Testis (tissue), 2 donors: ENCODE measurements at regions not wholly inside any gene's neighbourhood (a gene's known extent, or its start where the extent isn't known, plus 50 kb on each side); places are given as distances from the start of the nearest gene placed in this dataset.

ENCODE experiments used
- CTCF ChIP-seq, 3 experiments: fragments of 450-650 bp in 2 of 3; fragments of 200-600 bp in 1 of 3; sonication (generic) in 1 of 3; IDR thresholded peaks; one replicate each; pipeline ENCODE4 v1.5.1; 2016 to 2019; ENCODE audit warnings: antibody characterized with exemption in 3 of 3, mild to moderate bottlenecking in 2 of 3, moderate library complexity in 1 of 3
- POLR2A ChIP-seq: fragments of 450-650 bp; IDR thresholded peaks from one replicate; pipeline ENCODE4 v1.6.1; 2017; ENCODE audit warnings: antibody characterized with exemption, mild to moderate bottlenecking, moderate library complexity

GRCh38 chr20:57053067-57053466, 213.4 kb downstream of the BMP7 start:
- TF ChIP-seq POLR2A (no peak), CTCF (IDR thresholded peaks at IDR 0.05) (no peak)
